HG03025 (cell line): ENCODE measurements at regions not wholly inside any gene's neighbourhood (a gene's known extent, or its start where the extent isn't known, plus 50 kb on each side); places are given as distances from the start of the nearest gene placed in this dataset.
"Not testable (repeated sequence)": the region's sequence is repeated elsewhere in the genome, so short reads cannot be mapped to it uniquely, and the experiment has no call there.

Experiments
- ATAC-seq: cut with Tn5 transposase; IDR thresholded peaks from one replicate; pipeline ENCODE4 v1.9.1; 2021; ENCODE audit warnings: mild to moderate bottlenecking, moderate library complexity; ENCODE audit not compliant: unreplicated experiment, low FRiP score

GRCh38 chr5:121064241-121064640 lies 600.1 kb downstream of the PRR16 start:
- not testable (repeated sequence) for ATAC-seq

- ATAC-seq, result no peak
Observed at GRCh38 chr5:121086671-121087070, 622.6 kb downstream of the PRR16 start.

GRCh38 chr5:121087560-121087959 lies 623.5 kb downstream of the PRR16 start:
- no peak for ATAC-seq

- no peak for ATAC-seq
Observed at GRCh38 chr5:121088341-121088740, 624.2 kb downstream of the PRR16 start.

GRCh38 chr5:121090822-121091221 lies 626.7 kb downstream of the PRR16 start:
- no peak for ATAC-seq

GRCh38 chr5:121100931-121101330 lies 636.8 kb downstream of the PRR16 start:
- no peak for ATAC-seq

- ATAC-seq, result no peak
Observed at GRCh38 chr5:121105921-121106320, 641.8 kb downstream of the PRR16 start.

GRCh38 chr5:121106721-121107690 lies 642.9 kb downstream of the PRR16 start:
- not testable (repeated sequence) for ATAC-seq

- ATAC-seq, result no peak
Observed at GRCh38 chr5:121108725-121109124, 644.6 kb downstream of the PRR16 start.

GRCh38 chr5:121109817-121110216 lies 645.7 kb downstream of the PRR16 start:
- no peak for ATAC-seq

- ATAC-seq, result no peak
Observed at GRCh38 chr5:121121786-121122185, 657.7 kb downstream of the PRR16 start.

- ATAC-seq, result no peak
Observed at GRCh38 chr5:121138495-121138907, 674.4 kb downstream of the PRR16 start.

GRCh38 chr5:121138952-121139351 lies 674.9 kb downstream of the PRR16 start:
- ATAC-seq, result no peak

GRCh38 chr5:121144764-121145163 lies 680.7 kb downstream of the PRR16 start:
- no peak for ATAC-seq

GRCh38 chr5:121151534-121151933 lies 687.4 kb downstream of the PRR16 start:
- ATAC-seq, result no peak

- no peak for ATAC-seq
Observed at GRCh38 chr5:121152411-121152810, 688.3 kb downstream of the PRR16 start.

- ATAC-seq, result no peak
Observed at GRCh38 chr5:121156565-121156964, 692.5 kb downstream of the PRR16 start.

GRCh38 chr5:121158451-121158850 lies 693.2 kb upstream of the FTMT start:
- ATAC-seq, result no peak

GRCh38 chr5:121160591-121160990 lies 691.1 kb upstream of the FTMT start:
- no peak for ATAC-seq

- no peak for ATAC-seq
Observed at GRCh38 chr5:121164632-121165031, 687.0 kb upstream of the FTMT start.

- ATAC-seq, result no peak
Observed at GRCh38 chr5:121171361-121171760, 680.3 kb upstream of the FTMT start.

- no peak for ATAC-seq
Observed at GRCh38 chr5:121171834-121172233, 679.8 kb upstream of the FTMT start.
